ENCODE measurements at regions not wholly inside any gene's neighbourhood (a gene's known extent, or its start where the extent isn't known, plus 50 kb on each side); places are given as distances from the start of the nearest gene placed in this dataset.

DNA sequence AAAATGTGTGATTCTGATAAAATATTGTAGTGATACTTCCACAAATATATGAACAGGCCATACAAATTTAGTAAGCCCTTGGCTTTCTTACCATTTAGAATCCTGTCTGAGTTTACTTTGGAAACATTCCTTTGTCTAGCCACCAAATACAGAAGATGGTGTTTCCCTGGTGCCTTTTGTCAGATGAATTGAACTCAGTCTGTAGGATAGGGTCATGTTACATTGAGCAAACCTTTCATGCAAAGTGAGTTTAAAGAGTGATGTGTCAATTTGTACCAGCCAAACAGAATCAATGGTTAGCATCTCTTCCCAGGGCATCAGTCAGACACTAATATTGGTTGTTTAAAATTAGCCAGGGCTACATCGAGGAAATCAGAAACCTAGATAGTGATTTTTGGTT, 1443.4 kb downstream of the ARAP2 start:
- DNase-seq (ENCODE audit: low read depth, low spot score) (no peak), ATAC-seq (no peak)
- H3K79me2 ChIP-seq (ENCODE audit: insufficient read depth, low read length): no peaks in the 10 kb centered on the region
- H3K4me3 ChIP-seq (replicated peaks in 1 of 2; ENCODE audit: low read depth in 1 of 2, low read length in 2 of 2): no peak overlapping the region
- H3K27ac ChIP-seq (ENCODE audit: low read depth, low read length): no peak overlapping the region
- ChIA-PET CTCF (no interaction called here), POLR2A (no interaction called here), RAD21 (ENCODE audit: low non-redundant PET in 1 of 2, low total read pairs in 2 of 2, uncharacterized antibody in 2 of 2, unreplicated experiment in 2 of 2) (no interaction called here)
- H3K9ac ChIP-seq (ENCODE audit: low read length): no peak overlapping the region
- H3K9me2 ChIP-seq (ENCODE audit: insufficient read depth): no peaks in the 10 kb centered on the region
- no peaks in the 10 kb centered on the region for H4K20me1 ChIP-seq (ENCODE audit: insufficient read depth)
- H3K27me3 ChIP-seq (ENCODE audit: insufficient read depth, low read length): no peaks in the 10 kb centered on the region
- no peaks in the 10 kb centered on the region for H3K36me3 ChIP-seq (ENCODE audit: control insufficient read depth in 1 of 2, insufficient read depth in 2 of 2, low read length in 2 of 2)
- TF ChIP-seq, protein P1, sequence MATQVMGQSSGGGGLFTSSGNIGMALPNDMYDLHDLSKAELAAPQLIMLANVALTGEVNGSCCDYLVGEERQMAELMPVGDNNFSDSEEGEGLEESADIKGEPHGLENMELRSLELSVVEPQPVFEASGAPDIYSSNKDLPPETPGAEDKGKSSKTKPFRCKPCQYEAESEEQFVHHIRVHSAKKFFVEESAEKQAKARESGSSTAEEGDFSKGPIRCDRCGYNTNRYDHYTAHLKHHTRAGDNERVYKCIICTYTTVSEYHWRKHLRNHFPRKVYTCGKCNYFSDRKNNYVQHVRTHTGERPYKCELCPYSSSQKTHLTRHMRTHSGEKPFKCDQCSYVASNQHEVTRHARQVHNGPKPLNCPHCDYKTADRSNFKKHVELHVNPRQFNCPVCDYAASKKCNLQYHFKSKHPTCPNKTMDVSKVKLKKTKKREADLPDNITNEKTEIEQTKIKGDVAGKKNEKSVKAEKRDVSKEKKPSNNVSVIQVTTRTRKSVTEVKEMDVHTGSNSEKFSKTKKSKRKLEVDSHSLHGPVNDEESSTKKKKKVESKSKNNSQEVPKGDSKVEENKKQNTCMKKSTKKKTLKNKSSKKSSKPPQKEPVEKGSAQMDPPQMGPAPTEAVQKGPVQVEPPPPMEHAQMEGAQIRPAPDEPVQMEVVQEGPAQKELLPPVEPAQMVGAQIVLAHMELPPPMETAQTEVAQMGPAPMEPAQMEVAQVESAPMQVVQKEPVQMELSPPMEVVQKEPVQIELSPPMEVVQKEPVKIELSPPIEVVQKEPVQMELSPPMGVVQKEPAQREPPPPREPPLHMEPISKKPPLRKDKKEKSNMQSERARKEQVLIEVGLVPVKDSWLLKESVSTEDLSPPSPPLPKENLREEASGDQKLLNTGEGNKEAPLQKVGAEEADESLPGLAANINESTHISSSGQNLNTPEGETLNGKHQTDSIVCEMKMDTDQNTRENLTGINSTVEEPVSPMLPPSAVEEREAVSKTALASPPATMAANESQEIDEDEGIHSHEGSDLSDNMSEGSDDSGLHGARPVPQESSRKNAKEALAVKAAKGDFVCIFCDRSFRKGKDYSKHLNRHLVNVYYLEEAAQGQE (IDR thresholded peaks at IDR 0.05; ENCODE audit: low read depth): no peak
- TF ChIP-seq ZFX (IDR thresholded peaks at IDR 0.05) (no peak), ZNF274 (IDR thresholded peaks at IDR 0.05; ENCODE audit: low read depth, low read length) (no peak), JUND (IDR thresholded peaks at IDR 0.05) (no peak), FOSL1 (IDR thresholded peaks at IDR 0.05; ENCODE audit: low read depth) (no peak)
- TF ChIP-seq, protein P2, sequence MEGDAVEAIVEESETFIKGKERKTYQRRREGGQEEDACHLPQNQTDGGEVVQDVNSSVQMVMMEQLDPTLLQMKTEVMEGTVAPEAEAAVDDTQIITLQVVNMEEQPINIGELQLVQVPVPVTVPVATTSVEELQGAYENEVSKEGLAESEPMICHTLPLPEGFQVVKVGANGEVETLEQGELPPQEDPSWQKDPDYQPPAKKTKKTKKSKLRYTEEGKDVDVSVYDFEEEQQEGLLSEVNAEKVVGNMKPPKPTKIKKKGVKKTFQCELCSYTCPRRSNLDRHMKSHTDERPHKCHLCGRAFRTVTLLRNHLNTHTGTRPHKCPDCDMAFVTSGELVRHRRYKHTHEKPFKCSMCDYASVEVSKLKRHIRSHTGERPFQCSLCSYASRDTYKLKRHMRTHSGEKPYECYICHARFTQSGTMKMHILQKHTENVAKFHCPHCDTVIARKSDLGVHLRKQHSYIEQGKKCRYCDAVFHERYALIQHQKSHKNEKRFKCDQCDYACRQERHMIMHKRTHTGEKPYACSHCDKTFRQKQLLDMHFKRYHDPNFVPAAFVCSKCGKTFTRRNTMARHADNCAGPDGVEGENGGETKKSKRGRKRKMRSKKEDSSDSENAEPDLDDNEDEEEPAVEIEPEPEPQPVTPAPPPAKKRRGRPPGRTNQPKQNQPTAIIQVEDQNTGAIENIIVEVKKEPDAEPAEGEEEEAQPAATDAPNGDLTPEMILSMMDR (IDR thresholded peaks at IDR 0.05 in 2 of 3, conservative IDR thresholded peaks at IDR 0.05 in 1 of 3; ENCODE audit: borderline replicate concordance in 1 of 3, insufficient read depth in 1 of 3, low read depth in 2 of 3, low read length in 2 of 3): no peak
- TF ChIP-seq, protein P3, sequence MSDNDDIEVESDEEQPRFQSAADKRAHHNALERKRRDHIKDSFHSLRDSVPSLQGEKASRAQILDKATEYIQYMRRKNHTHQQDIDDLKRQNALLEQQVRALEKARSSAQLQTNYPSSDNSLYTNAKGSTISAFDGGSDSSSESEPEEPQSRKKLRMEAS (IDR thresholded peaks at IDR 0.05): no peak
- no peak overlapping the region for H3K4me2 ChIP-seq (ENCODE audit: low read length)
- no peaks in the 10 kb centered on the region for H3K4me1 ChIP-seq (ENCODE audit: control insufficient read depth in 1 of 2, insufficient read depth in 2 of 2, low read length in 2 of 2)
- no TSS peak for BruUV-seq (replicated peaks)
- no peaks in the 10 kb centered on the region for H3K9me3 ChIP-seq (ENCODE audit: control insufficient read depth in 1 of 2, insufficient read depth in 1 of 2, low read depth in 1 of 2, low read length in 2 of 2)
- intact Hi-C loops (cut with micrococcal nuclease): no loop called here
- no peak overlapping the region for H2AFZ ChIP-seq (ENCODE audit: low read depth, low read length, poor library complexity, severe bottlenecking)

Measured in HCT116 (cell line).